HUES48 (cell line): ENCODE measurements at regions not wholly inside any gene's neighbourhood (a gene's known extent, or its start where the extent isn't known, plus 50 kb on each side); places are given as distances from the start of the nearest gene placed in this dataset.

ENCODE experiments used
- H3K27ac ChIP-seq: one replicate; pipeline ENCODE4 v1.7.0; 2013; ENCODE audit warnings: low read depth, low read length, inconsistent platforms
- H3K27me3 ChIP-seq: 2 replicates; pipeline ENCODE4 v1.6.1; 2013; ENCODE audit warnings: mild to moderate bottlenecking, low read length; ENCODE audit not compliant: control insufficient read depth, insufficient read depth
- H3K36me3 ChIP-seq: 2 replicates; pipeline ENCODE4 v1.6.1; 2013; ENCODE audit warnings: low read length; ENCODE audit not compliant: control insufficient read depth, insufficient read depth
- H3K4me1 ChIP-seq: 2 replicates; pipeline ENCODE4 v1.6.1; 2013; ENCODE audit warnings: mild to moderate bottlenecking, low read length; ENCODE audit not compliant: control insufficient read depth, insufficient read depth
- H3K4me3 ChIP-seq: 2 replicates; pipeline ENCODE4 v1.5.1; 2013; ENCODE audit warnings: mild to moderate bottlenecking, low read depth, low read length
- H3K9ac ChIP-seq: 2 replicates; pipeline ENCODE4 v1.6.1; 2013; ENCODE audit warnings: mild to moderate bottlenecking, low read depth, low read length, moderate library complexity
- H3K9me3 ChIP-seq: 2 replicates; pipeline ENCODE4 v1.6.1; 2013; ENCODE audit warnings: low read length; ENCODE audit not compliant: control insufficient read depth, insufficient read depth

- Histone ChIP-seq H3K4me1 (no peaks in the 10 kb centered on the region), H3K27ac (no peak overlapping the region), H3K4me3 (no peak overlapping the region), H3K9ac (no peak overlapping the region), H3K27me3 (no peaks in the 10 kb centered on the region), H3K9me3 (peaks cover 9% of the 10 kb centered on the region; the same call in 1 of the 2 replicates), H3K36me3 (no peaks in the 10 kb centered on the region)
Measured at GRCh38 chr13:88369866-88370265, 698.7 kb downstream of the SLITRK5 start.

GRCh38 chr13:88376760-88377388 lies 705.7 kb downstream of the SLITRK5 start:
- H3K9ac ChIP-seq = no peak overlapping the region
- no peak overlapping the region for H3K27ac ChIP-seq
- H3K4me3 ChIP-seq = no peak overlapping the region
- no peaks in the 10 kb centered on the region for H3K4me1 ChIP-seq
- H3K27me3 ChIP-seq = no peaks in the 10 kb centered on the region
- no peaks in the 10 kb centered on the region for H3K36me3 ChIP-seq
- peaks cover 19% of the 10 kb centered on the region for H3K9me3 ChIP-seq

GRCh38 chr13:88377852-88378251 lies 706.7 kb downstream of the SLITRK5 start:
- H3K27ac ChIP-seq = no peak overlapping the region
- peaks cover 19% of the 10 kb centered on the region for H3K9me3 ChIP-seq
- no peaks in the 10 kb centered on the region for H3K4me1 ChIP-seq

GRCh38 chr13:88384542-88384941 lies 713.4 kb downstream of the SLITRK5 start:
- H3K27me3 ChIP-seq = no peaks in the 10 kb centered on the region

More at GRCh38 chr13:88377852-88378251, 706.7 kb downstream of the SLITRK5 start:
- H3K4me3 ChIP-seq = no peak overlapping the region
- no peaks in the 10 kb centered on the region for H3K36me3 ChIP-seq
- no peak overlapping the region for H3K9ac ChIP-seq
- H3K27me3 ChIP-seq = no peaks in the 10 kb centered on the region

GRCh38 chr13:88395804-88396203 lies 724.6 kb downstream of the SLITRK5 start:
- Histone ChIP-seq H3K4me3 (no peak overlapping the region), H3K27me3 (no peaks in the 10 kb centered on the region), H3K4me1 (no peaks in the 10 kb centered on the region), H3K27ac (no peak overlapping the region), H3K36me3 (no peaks in the 10 kb centered on the region), H3K9ac (no peak overlapping the region), H3K9me3 (no peaks in the 10 kb centered on the region)

More at GRCh38 chr13:88384542-88384941, 713.4 kb downstream of the SLITRK5 start:
- Histone ChIP-seq H3K4me3 (0 out of 2 replicates have a peak overlapping the region, but pooled peaks have one; percentile 18), H3K9me3 (no peaks in the 10 kb centered on the region), H3K9ac (no peak overlapping the region), H3K27ac (peak overlapping the region; percentile 73), H3K36me3 (no peaks in the 10 kb centered on the region), H3K4me1 (peaks cover 11% of the 10 kb centered on the region)

GRCh38 chr13:88411696-88412095 lies 740.5 kb downstream of the SLITRK5 start:
- H3K27ac ChIP-seq = no peak overlapping the region
- no peaks in the 10 kb centered on the region for H3K9me3 ChIP-seq
- H3K36me3 ChIP-seq = no peaks in the 10 kb centered on the region
- H3K27me3 ChIP-seq = no peaks in the 10 kb centered on the region
- H3K4me1 ChIP-seq = peaks cover 3% of the 10 kb centered on the region; the same call in 1 of the 2 replicates
- no peak overlapping the region for H3K4me3 ChIP-seq
- H3K9ac ChIP-seq = no peak overlapping the region

- no peak overlapping the region for H3K9ac ChIP-seq
- no peaks in the 10 kb centered on the region for H3K9me3 ChIP-seq
- peaks cover 7% of the 10 kb centered on the region for H3K4me1 ChIP-seq
- no peaks in the 10 kb centered on the region for H3K27me3 ChIP-seq
- H3K4me3 ChIP-seq = no peak overlapping the region
- H3K27ac ChIP-seq = no peak overlapping the region
- no peaks in the 10 kb centered on the region for H3K36me3 ChIP-seq
Measured at GRCh38 chr13:88417801-88418200, 746.6 kb downstream of the SLITRK5 start.

- no peaks in the 10 kb centered on the region for H3K27me3 ChIP-seq
- no peak overlapping the region for H3K9ac ChIP-seq
- H3K4me1 ChIP-seq = no peaks in the 10 kb centered on the region
- no peak overlapping the region for H3K4me3 ChIP-seq
- H3K36me3 ChIP-seq = no peaks in the 10 kb centered on the region
- peaks cover 8% of the 10 kb centered on the region; the same call in 1 of the 2 replicates for H3K9me3 ChIP-seq
- no peak overlapping the region for H3K27ac ChIP-seq
Measured at GRCh38 chr13:88424463-88424862, 753.3 kb downstream of the SLITRK5 start.

- Histone ChIP-seq H3K36me3 (no peaks in the 10 kb centered on the region), H3K27ac (no peak overlapping the region), H3K4me1 (no peaks in the 10 kb centered on the region), H3K27me3 (no peaks in the 10 kb centered on the region), H3K4me3 (no peak overlapping the region), H3K9me3 (peaks cover 8% of the 10 kb centered on the region; the same call in 1 of the 2 replicates), H3K9ac (no peak overlapping the region)
Measured at GRCh38 chr13:88426661-88427060, 755.5 kb downstream of the SLITRK5 start.

- H3K4me3 ChIP-seq = no peak overlapping the region
- peaks cover 8% of the 10 kb centered on the region; the same call in 1 of the 2 replicates for H3K9me3 ChIP-seq
- no peaks in the 10 kb centered on the region for H3K36me3 ChIP-seq
- no peaks in the 10 kb centered on the region for H3K4me1 ChIP-seq
- no peak overlapping the region for H3K9ac ChIP-seq
- H3K27ac ChIP-seq = no peak overlapping the region
- H3K27me3 ChIP-seq = no peaks in the 10 kb centered on the region
Measured at GRCh38 chr13:88429862-88430261, 758.7 kb downstream of the SLITRK5 start.

GRCh38 chr13:88434953-88435352 lies 763.8 kb downstream of the SLITRK5 start:
- no peaks in the 10 kb centered on the region for H3K36me3 ChIP-seq
- no peak overlapping the region for H3K27ac ChIP-seq
- H3K4me3 ChIP-seq = no peak overlapping the region
- peaks cover 5% of the 10 kb centered on the region; the same call in 1 of the 2 replicates for H3K9me3 ChIP-seq
- H3K4me1 ChIP-seq = no peaks in the 10 kb centered on the region
- H3K9ac ChIP-seq = no peak overlapping the region
- H3K27me3 ChIP-seq = no peaks in the 10 kb centered on the region
